NB4 (cell line): ENCODE measurements at regions not wholly inside any gene's neighbourhood (a gene's known extent, or its start where the extent isn't known, plus 50 kb on each side); places are given as distances from the start of the nearest gene placed in this dataset.

ENCODE experiments used
- CTCF ChIP-seq: IDR thresholded peaks from one replicate; pipeline ENCODE4 v1.5.1; 2012; ENCODE audit warnings: low read depth, low read length
- MAX ChIP-seq: IDR thresholded peaks from 2 replicates; pipeline ENCODE4 v1.6.1; 2011; ENCODE audit warnings: low read depth, low read length
- MYC ChIP-seq: IDR thresholded peaks from 2 replicates; pipeline ENCODE4 v1.6.1; 2011; ENCODE audit warnings: low read depth, low read length
- POLR2A ChIP-seq: IDR thresholded peaks from 2 replicates; pipeline ENCODE4 v1.6.1; 2011; ENCODE audit warnings: mild to moderate bottlenecking; ENCODE audit not compliant: insufficient read length; ENCODE audit errors: extremely low read depth

GRCh38 chr2:106037932-106038331 lies 156.2 kb downstream of the UXS1 start:
- TF ChIP-seq CTCF (no peak), POLR2A (no peak), MAX (no peak), MYC (no peak)
